Astrocyte (in vitro differentiated cells and primary cell): ENCODE measurements at regions not wholly inside any gene's neighbourhood (a gene's known extent, or its start where the extent isn't known, plus 50 kb on each side); places are given as distances from the start of the nearest gene placed in this dataset.

Source experiments
- DNase-seq: peaks from one replicate; pipeline ENCODE4 v3.0.0-alpha.2; 2010; ENCODE audit warnings: low read depth
- FAIRE-seq: peaks from 2 replicates; lab custom pipeline; 2011; peaks lifted over from hg19 to GRCh38; lab: Jason Lieb, UNC
- H2AFZ ChIP-seq: 2 replicates; pipeline ENCODE4 v1.6.0; 2012; ENCODE audit warnings: low read depth, low read length, inconsistent platforms
- H3K27ac ChIP-seq: 2 replicates; pipeline ENCODE4 v1.5.1; 2011; ENCODE audit warnings: low read depth, low read length, inconsistent platforms
- H3K27me3 ChIP-seq: 2 replicates; pipeline ENCODE4 v1.6.0; 2011; ENCODE audit warnings: low read length, inconsistent platforms; ENCODE audit not compliant: insufficient read depth
- H3K36me3 ChIP-seq: 2 replicates; pipeline ENCODE4 v1.5.1; 2011; ENCODE audit warnings: low read length, inconsistent platforms; ENCODE audit not compliant: insufficient read depth
- H3K4me1 ChIP-seq: 2 replicates; pipeline ENCODE4 v1.5.1; 2011; ENCODE audit warnings: low read length, inconsistent platforms; ENCODE audit not compliant: insufficient read depth
- H3K4me2 ChIP-seq: 2 replicates; pipeline ENCODE4 v1.6.0; 2012; ENCODE audit warnings: low read length, inconsistent platforms
- H3K4me3 ChIP-seq: 2 replicates; pipeline ENCODE4 v1.5.1; 2011; ENCODE audit warnings: low read depth, mild to moderate bottlenecking, low read length, inconsistent platforms; ENCODE audit not compliant: insufficient read depth
- H3K79me2 ChIP-seq: 2 replicates; pipeline ENCODE4 v1.6.0; 2012; ENCODE audit warnings: mild to moderate bottlenecking, low read length, inconsistent platforms; ENCODE audit not compliant: insufficient read depth
- H3K9ac ChIP-seq: 2 replicates; pipeline ENCODE4 v1.6.0; 2012; ENCODE audit warnings: mild to moderate bottlenecking, low read length, inconsistent platforms
- H3K9me3 ChIP-seq: 2 replicates; pipeline ENCODE4 v1.5.1; 2012; ENCODE audit warnings: low read depth, mild to moderate bottlenecking, low read length, inconsistent platforms; ENCODE audit not compliant: insufficient read depth
- H4K20me1 ChIP-seq: 2 replicates; pipeline ENCODE4 v1.6.0; 2012; ENCODE audit warnings: low read length, inconsistent platforms; ENCODE audit not compliant: insufficient read depth
- H3K27ac Mint-ChIP-seq: one replicate; pipeline ENCODE4 v1.8.0; 2021; ENCODE audit warnings: mild to moderate bottlenecking, mixed read lengths; ENCODE audit not compliant: unreplicated experiment
- H3K27me3 Mint-ChIP-seq: one replicate; pipeline ENCODE4 v1.8.0; 2021; ENCODE audit warnings: low read depth, mixed read lengths; ENCODE audit not compliant: unreplicated experiment
- H3K36me3 Mint-ChIP-seq: one replicate; pipeline ENCODE4 v1.8.0; 2021; ENCODE audit warnings: low read depth, mixed read lengths; ENCODE audit not compliant: unreplicated experiment
- H3K4me1 Mint-ChIP-seq: one replicate; pipeline ENCODE4 v1.8.0; 2021; ENCODE audit warnings: low read depth, mixed read lengths; ENCODE audit not compliant: unreplicated experiment
- H3K4me3 Mint-ChIP-seq: one replicate; pipeline ENCODE4 v1.8.0; 2021; ENCODE audit warnings: mild to moderate bottlenecking, moderate library complexity, mixed read lengths; ENCODE audit not compliant: unreplicated experiment
- H3K9me3 Mint-ChIP-seq: one replicate; pipeline ENCODE4 v1.8.0; 2021; ENCODE audit warnings: mild to moderate bottlenecking, mixed read lengths; ENCODE audit not compliant: unreplicated experiment
- EZH2 ChIP-seq: IDR thresholded peaks from 2 replicates; pipeline ENCODE4 v1.6.1; 2012; ENCODE audit warnings: mild to moderate bottlenecking, low read length, inconsistent platforms; ENCODE audit not compliant: insufficient read depth
- TF ChIP-seq, protein P1 (sequence below): IDR thresholded peaks from 2 replicates; pipeline ENCODE4 v1.5.1; 2011; ENCODE audit warnings: low read depth, mild to moderate bottlenecking, inconsistent platforms, low read length, moderate library complexity; ENCODE audit not compliant: insufficient read depth

DNA sequence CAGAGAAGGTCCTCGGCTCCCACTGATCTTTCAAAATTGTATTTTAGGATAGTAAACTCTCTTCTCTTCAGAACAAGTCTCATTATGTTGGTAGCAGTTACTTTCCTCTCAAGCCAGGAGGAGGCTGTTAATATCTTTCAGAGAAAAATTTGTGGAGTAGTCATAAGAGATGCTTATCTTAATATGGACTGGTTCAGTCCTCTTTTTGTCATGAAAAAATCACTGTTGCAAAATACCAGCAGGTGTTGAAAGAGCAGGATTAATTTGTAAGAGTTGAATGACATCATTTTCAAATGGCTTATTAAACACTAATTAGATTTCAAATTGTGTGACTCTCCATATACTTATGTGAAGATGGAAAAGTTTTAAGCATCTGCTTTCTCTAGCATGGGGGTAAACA is 662.5 kb downstream of the POM121L12 start:
- Histone ChIP-seq H4K20me1 (no peaks in the 10 kb centered on the region), H3K4me2 (no peak overlapping the region), H2AFZ (no peak overlapping the region), H3K4me3 (no peak overlapping the region), H3K27me3 (no peaks in the 10 kb centered on the region), H3K27ac (no peak overlapping the region), H3K9me3 (no peaks in the 10 kb centered on the region), H3K36me3 (no peaks in the 10 kb centered on the region), H3K4me1 (no peaks in the 10 kb centered on the region), H3K9ac (no peak overlapping the region), H3K79me2 (no peaks in the 10 kb centered on the region)
- TF ChIP-seq, protein P1, sequence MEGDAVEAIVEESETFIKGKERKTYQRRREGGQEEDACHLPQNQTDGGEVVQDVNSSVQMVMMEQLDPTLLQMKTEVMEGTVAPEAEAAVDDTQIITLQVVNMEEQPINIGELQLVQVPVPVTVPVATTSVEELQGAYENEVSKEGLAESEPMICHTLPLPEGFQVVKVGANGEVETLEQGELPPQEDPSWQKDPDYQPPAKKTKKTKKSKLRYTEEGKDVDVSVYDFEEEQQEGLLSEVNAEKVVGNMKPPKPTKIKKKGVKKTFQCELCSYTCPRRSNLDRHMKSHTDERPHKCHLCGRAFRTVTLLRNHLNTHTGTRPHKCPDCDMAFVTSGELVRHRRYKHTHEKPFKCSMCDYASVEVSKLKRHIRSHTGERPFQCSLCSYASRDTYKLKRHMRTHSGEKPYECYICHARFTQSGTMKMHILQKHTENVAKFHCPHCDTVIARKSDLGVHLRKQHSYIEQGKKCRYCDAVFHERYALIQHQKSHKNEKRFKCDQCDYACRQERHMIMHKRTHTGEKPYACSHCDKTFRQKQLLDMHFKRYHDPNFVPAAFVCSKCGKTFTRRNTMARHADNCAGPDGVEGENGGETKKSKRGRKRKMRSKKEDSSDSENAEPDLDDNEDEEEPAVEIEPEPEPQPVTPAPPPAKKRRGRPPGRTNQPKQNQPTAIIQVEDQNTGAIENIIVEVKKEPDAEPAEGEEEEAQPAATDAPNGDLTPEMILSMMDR = no peak
- no peak for TF ChIP-seq EZH2
- H3K4me1 Mint-ChIP-seq = no peaks in the 10 kb centered on the region
- no peak overlapping the region for H3K27ac Mint-ChIP-seq
- H3K9me3 Mint-ChIP-seq = no peaks in the 10 kb centered on the region
- H3K4me3 Mint-ChIP-seq = no peak overlapping the region
- FAIRE-seq (no peak), DNase-seq (no peak)
- H3K36me3 Mint-ChIP-seq = no peaks in the 10 kb centered on the region
- no peaks in the 10 kb centered on the region for H3K27me3 Mint-ChIP-seq

DNA sequence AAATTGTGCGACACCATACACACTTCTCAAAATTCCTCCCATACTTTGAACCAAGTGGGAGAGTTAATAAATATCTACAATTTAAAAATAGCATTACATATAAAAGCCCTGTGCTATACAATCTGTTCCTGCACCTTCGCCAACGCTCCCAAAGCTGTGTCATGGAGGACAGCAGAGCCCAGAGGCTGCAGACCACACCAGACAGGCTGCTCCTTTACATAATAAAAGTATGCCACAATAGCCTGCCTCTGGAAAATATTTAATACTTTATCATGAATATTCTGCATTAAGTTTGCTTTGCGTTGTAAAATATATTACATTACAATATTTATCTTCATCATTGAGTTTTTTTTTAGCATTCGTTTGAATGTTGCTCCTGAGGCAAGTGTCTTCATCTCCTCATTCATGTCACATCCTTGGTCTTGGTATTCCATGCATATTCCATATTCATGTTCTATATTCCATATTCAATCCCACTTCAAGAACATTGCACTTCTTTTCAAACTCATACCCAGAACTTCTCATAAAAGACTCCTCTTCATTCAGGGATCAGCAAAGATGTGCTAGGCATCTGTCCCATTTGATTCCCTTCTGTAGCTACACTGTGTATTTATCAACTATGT is 663.9 kb downstream of the POM121L12 start:
- TF ChIP-seq EZH2 = no peak
- TF ChIP-seq, protein P1 = no peak
- no peaks in the 10 kb centered on the region for H3K36me3 Mint-ChIP-seq
- no peak for DNase-seq
- no peak overlapping the region for H3K27ac Mint-ChIP-seq
- no peaks in the 10 kb centered on the region for H4K20me1 ChIP-seq
- FAIRE-seq = no peak
- H3K4me1 Mint-ChIP-seq = no peaks in the 10 kb centered on the region
- no peaks in the 10 kb centered on the region for H3K9me3 ChIP-seq
- H2AFZ ChIP-seq = no peak overlapping the region
- no peak overlapping the region for H3K4me3 ChIP-seq
- no peaks in the 10 kb centered on the region for H3K27me3 ChIP-seq
- no peaks in the 10 kb centered on the region for H3K79me2 ChIP-seq
- H3K4me3 Mint-ChIP-seq = no peak overlapping the region
- H3K9ac ChIP-seq = no peak overlapping the region
- no peaks in the 10 kb centered on the region for H3K4me1 ChIP-seq
- no peak overlapping the region for H3K4me2 ChIP-seq
- H3K27ac ChIP-seq = no peak overlapping the region
- no peaks in the 10 kb centered on the region for H3K9me3 Mint-ChIP-seq
- H3K27me3 Mint-ChIP-seq = no peaks in the 10 kb centered on the region
- no peaks in the 10 kb centered on the region for H3K36me3 ChIP-seq

DNA sequence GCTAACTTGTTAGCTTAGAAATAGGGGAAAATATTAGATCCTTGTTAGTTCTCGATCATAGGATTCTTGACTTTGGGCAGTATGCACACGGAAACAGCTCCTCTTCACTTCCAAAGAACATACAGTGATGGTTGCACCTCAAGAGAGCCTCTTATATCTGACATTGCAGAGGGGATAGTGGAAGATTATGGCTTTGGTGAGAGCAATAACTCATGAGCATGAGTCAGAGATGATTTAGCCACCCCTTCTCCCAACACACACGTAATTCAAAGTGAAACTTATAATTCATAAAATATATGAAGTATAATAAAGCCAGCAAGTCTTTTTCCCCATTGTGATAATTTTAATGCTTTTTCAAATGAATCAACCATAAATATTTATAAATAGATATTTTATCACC is 683.7 kb downstream of the POM121L12 start:
- H3K9me3 ChIP-seq = no peaks in the 10 kb centered on the region
- no peaks in the 10 kb centered on the region for H3K36me3 Mint-ChIP-seq
- H3K27ac ChIP-seq = no peak overlapping the region
- TF ChIP-seq EZH2 = no peak
- TF ChIP-seq, protein P1 = no peak
- H3K4me3 ChIP-seq = no peak overlapping the region
- FAIRE-seq = no peak
- H3K27me3 Mint-ChIP-seq = no peaks in the 10 kb centered on the region
- no peak overlapping the region for H3K27ac Mint-ChIP-seq
- H3K4me1 ChIP-seq = no peaks in the 10 kb centered on the region
- DNase-seq = no peak
- no peak overlapping the region for H2AFZ ChIP-seq
- H3K27me3 ChIP-seq = no peaks in the 10 kb centered on the region
- no peaks in the 10 kb centered on the region for H3K36me3 ChIP-seq
- H3K4me1 Mint-ChIP-seq = no peaks in the 10 kb centered on the region
- no peaks in the 10 kb centered on the region for H3K79me2 ChIP-seq
- no peak overlapping the region for H3K4me3 Mint-ChIP-seq
- no peak overlapping the region for H3K9ac ChIP-seq
- H3K9me3 Mint-ChIP-seq = no peaks in the 10 kb centered on the region
- H3K4me2 ChIP-seq = no peak overlapping the region
- H4K20me1 ChIP-seq = no peaks in the 10 kb centered on the region
